CD4-positive, CD25-positive, alpha-beta regulatory T cell (primary cell): ENCODE measurements at regions not wholly inside any gene's neighbourhood (a gene's known extent, or its start where the extent isn't known, plus 50 kb on each side); places are given as distances from the start of the nearest gene placed in this dataset.
"Not testable (repeated sequence)": the region's sequence is repeated elsewhere in the genome, so short reads cannot be mapped to it uniquely, and the experiment has no call there.

Experiments
- ATAC-seq, 2 donors: fragments of 150-1000 bp; cut with Tn5 transposase; one replicate each; pipeline ENCODE4 v1.10.0; 2021; ENCODE audit warnings: low read depth in 2 of 2, moderate number of reproducible peaks in 2 of 2, moderate library complexity in 1 of 2
- DNase-seq, 3 donors: peaks; one replicate each; pipeline versions ENCODE4 v3.0.0 to v3.0.0-alpha.2; 2012 to 2022; ENCODE audit warnings: mixed read lengths in 1 of 3
- H3K27ac ChIP-seq: one replicate; pipeline ENCODE4 v1.7.0; 2013; ENCODE audit warnings: mild to moderate bottlenecking, low read length; ENCODE audit not compliant: insufficient read depth, poor library complexity, severe bottlenecking
- H3K27me3 ChIP-seq: one replicate; pipeline ENCODE4 v1.7.0; 2013; ENCODE audit warnings: low read length; ENCODE audit not compliant: control insufficient read depth, insufficient read depth
- H3K36me3 ChIP-seq: one replicate; pipeline ENCODE4 v1.7.0; 2013; ENCODE audit warnings: mild to moderate bottlenecking, low read length, moderate library complexity; ENCODE audit not compliant: control insufficient read depth, insufficient read depth
- H3K4me1 ChIP-seq: 2 replicates; pipeline ENCODE4 v1.7.0; 2013; ENCODE audit warnings: mild to moderate bottlenecking, low read length; ENCODE audit not compliant: insufficient read depth, control insufficient read depth, poor library complexity, severe bottlenecking
- H3K4me3 ChIP-seq: one replicate; pipeline ENCODE4 v1.7.0; 2013; ENCODE audit warnings: low read depth, mild to moderate bottlenecking, low read length, moderate library complexity
- H3K9me3 ChIP-seq, 2 experiments: 1 replicate in 1 of 2; 2 replicates in 1 of 2; pipeline ENCODE4 v1.7.0; 2013; ENCODE audit warnings: low read length in 2 of 2, mild to moderate bottlenecking in 1 of 2, moderate library complexity in 1 of 2; ENCODE audit not compliant: control insufficient read depth in 2 of 2
- H3K27ac Mint-ChIP-seq, 3 donors: one replicate each; pipeline ENCODE4 v1.8.0; 2020 to 2022; ENCODE audit warnings: mild to moderate bottlenecking in 3 of 3, mixed read lengths in 3 of 3, moderate library complexity in 2 of 3
- H3K27me3 Mint-ChIP-seq: one replicate; pipeline ENCODE4 v1.8.0; 2022; ENCODE audit warnings: mild to moderate bottlenecking, mixed read lengths
- H3K36me3 Mint-ChIP-seq: one replicate; pipeline ENCODE4 v1.8.0; 2020; ENCODE audit warnings: mixed read lengths
- H3K4me1 Mint-ChIP-seq, 4 donors: one replicate each; pipeline ENCODE4 v1.8.0; 2020 to 2022; ENCODE audit warnings: mixed read lengths in 4 of 4, mild to moderate bottlenecking in 1 of 4
- H3K4me3 Mint-ChIP-seq, 4 donors: one replicate each; pipeline ENCODE4 v1.8.0; 2020 to 2022; ENCODE audit warnings: mild to moderate bottlenecking in 4 of 4, mixed read lengths in 4 of 4, moderate library complexity in 3 of 4
- H3K9me3 Mint-ChIP-seq, 7 donors: one replicate each; pipeline ENCODE4 v1.8.0; 2020 to 2022; ENCODE audit warnings: mixed read lengths in 7 of 7, mild to moderate bottlenecking in 3 of 7, moderate library complexity in 2 of 7

- not testable (repeated sequence) for DNase-seq, H3K36me3 Mint-ChIP-seq, ATAC-seq, H3K27me3 ChIP-seq, H3K4me3 Mint-ChIP-seq, H3K4me1 ChIP-seq, H3K36me3 ChIP-seq, H3K27me3 Mint-ChIP-seq, H3K4me1 Mint-ChIP-seq, H3K27ac Mint-ChIP-seq, H3K4me3 ChIP-seq, H3K27ac ChIP-seq
- H3K9me3 ChIP-seq, result peaks cover 0 to 23% of the 10 kb centered on the region in 2 experiments
- H3K9me3 Mint-ChIP-seq, result peaks cover 4 to 39% (median 8%) of the 10 kb centered on the region in 7 donors
Observed at GRCh38 chr9:65414249-65414648, 129.2 kb upstream of the FOXD4L5 start.

- H3K36me3 ChIP-seq, H3K4me3 ChIP-seq, H3K27me3 Mint-ChIP-seq, H3K27ac ChIP-seq, H3K4me1 ChIP-seq, H3K27me3 ChIP-seq, H3K27ac Mint-ChIP-seq, H3K4me1 Mint-ChIP-seq, DNase-seq, ATAC-seq, H3K36me3 Mint-ChIP-seq, H3K4me3 Mint-ChIP-seq: not testable (repeated sequence)
- peaks cover 0 to 23% of the 10 kb centered on the region in 2 experiments for H3K9me3 ChIP-seq
- peaks cover 4 to 36% (median 8%) of the 10 kb centered on the region in 7 donors for H3K9me3 Mint-ChIP-seq
Observed at GRCh38 chr9:65413371-65413770, 128.4 kb upstream of the FOXD4L5 start.

- H3K36me3 ChIP-seq, result no peaks in the 10 kb centered on the region
- Mint-ChIP-seq H3K4me3 (no peak overlapping the region), H3K9me3 (peaks cover 6 to 42% (median 10%) of the 10 kb centered on the region in 7 donors), H3K27me3 (no peaks in the 10 kb centered on the region), H3K4me1 (no peaks in the 10 kb centered on the region), H3K36me3 (no peaks in the 10 kb centered on the region), H3K27ac (no peak overlapping the region)
- no peak overlapping the region for H3K27ac ChIP-seq
- peaks cover 3 to 23% of the 10 kb centered on the region in 2 experiments for H3K9me3 ChIP-seq
- DNase-seq (no peak), ATAC-seq (no peak)
- no peaks in the 10 kb centered on the region for H3K27me3 ChIP-seq
- no peaks in the 10 kb centered on the region for H3K4me1 ChIP-seq
- no peak overlapping the region for H3K4me3 ChIP-seq
Observed at GRCh38 chr9:65411901-65412300, 126.9 kb upstream of the FOXD4L5 start.

- H3K27ac Mint-ChIP-seq, result no peak overlapping the region
- H3K9me3 Mint-ChIP-seq, result peaks cover 6 to 42% (median 10%) of the 10 kb centered on the region in 7 donors
- no peak overlapping the region for H3K4me3 Mint-ChIP-seq
- H3K27me3 Mint-ChIP-seq, result no peaks in the 10 kb centered on the region
- DNase-seq (no peak), ATAC-seq (no peak)
- H3K36me3 ChIP-seq, result no peaks in the 10 kb centered on the region
- no peak overlapping the region for H3K27ac ChIP-seq
- no peaks in the 10 kb centered on the region for H3K27me3 ChIP-seq
- H3K4me1 Mint-ChIP-seq, result no peaks in the 10 kb centered on the region
- no peak overlapping the region for H3K4me3 ChIP-seq
- H3K9me3 ChIP-seq, result peaks cover 3 to 23% of the 10 kb centered on the region in 2 experiments
- H3K36me3 Mint-ChIP-seq, result no peaks in the 10 kb centered on the region
- H3K4me1 ChIP-seq, result no peaks in the 10 kb centered on the region
Observed at GRCh38 chr9:65411336-65411735, 126.3 kb upstream of the FOXD4L5 start.

GRCh38 chr9:65410926-65411325, 125.9 kb upstream of the FOXD4L5 start:
- ATAC-seq (no peak), DNase-seq (no peak)
- Histone ChIP-seq H3K36me3 (no peaks in the 10 kb centered on the region), H3K9me3 (peaks cover 3 to 23% of the 10 kb centered on the region in 2 experiments), H3K4me1 (no peaks in the 10 kb centered on the region), H3K27ac (no peak overlapping the region), H3K27me3 (no peaks in the 10 kb centered on the region), H3K4me3 (no peak overlapping the region)
- Mint-ChIP-seq H3K9me3 (peaks cover 6 to 45% (median 14%) of the 10 kb centered on the region in 7 donors), H3K4me3 (no peak overlapping the region), H3K27me3 (no peaks in the 10 kb centered on the region), H3K4me1 (no peaks in the 10 kb centered on the region), H3K36me3 (no peaks in the 10 kb centered on the region), H3K27ac (no peak overlapping the region)

GRCh38 chr9:65409471-65409980, 124.5 kb upstream of the FOXD4L5 start:
- peaks cover 3 to 44% (median 8%) of the 10 kb centered on the region in 7 donors for H3K9me3 Mint-ChIP-seq
- no peak overlapping the region for H3K27ac ChIP-seq
- H3K27ac Mint-ChIP-seq, result no peak overlapping the region
- no peak overlapping the region for H3K4me3 ChIP-seq
- H3K36me3 ChIP-seq, result no peaks in the 10 kb centered on the region
- H3K4me1 Mint-ChIP-seq, result no peaks in the 10 kb centered on the region
- no peak overlapping the region for H3K4me3 Mint-ChIP-seq
- no peak for ATAC-seq
- no peaks in the 10 kb centered on the region for H3K36me3 Mint-ChIP-seq
- H3K9me3 ChIP-seq, result peaks cover 3 to 23% of the 10 kb centered on the region in 2 experiments
- no peaks in the 10 kb centered on the region for H3K27me3 ChIP-seq
- H3K27me3 Mint-ChIP-seq, result no peaks in the 10 kb centered on the region
- DNase-seq, result no peak
- no peaks in the 10 kb centered on the region for H3K4me1 ChIP-seq

GRCh38 chr9:65408806-65409205, 123.8 kb upstream of the FOXD4L5 start:
- H3K4me1 ChIP-seq, H3K36me3 Mint-ChIP-seq, H3K27ac Mint-ChIP-seq, H3K27me3 Mint-ChIP-seq, H3K4me3 ChIP-seq, H3K36me3 ChIP-seq, H3K4me1 Mint-ChIP-seq, ATAC-seq, H3K4me3 Mint-ChIP-seq, H3K27me3 ChIP-seq, H3K27ac ChIP-seq, DNase-seq: not testable (repeated sequence)
- H3K9me3 Mint-ChIP-seq, result peaks cover 2 to 42% (median 7%) of the 10 kb centered on the region in 7 donors
- H3K9me3 ChIP-seq, result peaks cover 3 to 23% of the 10 kb centered on the region in 2 experiments

- H3K4me3 ChIP-seq, H3K36me3 ChIP-seq, ATAC-seq, H3K27me3 Mint-ChIP-seq, H3K4me1 Mint-ChIP-seq, DNase-seq, H3K4me1 ChIP-seq, H3K27me3 ChIP-seq, H3K27ac Mint-ChIP-seq, H3K4me3 Mint-ChIP-seq, H3K27ac ChIP-seq, H3K36me3 Mint-ChIP-seq: not testable (repeated sequence)
- H3K9me3 Mint-ChIP-seq, result peaks cover 2 to 38% (median 7%) of the 10 kb centered on the region in 7 donors
- peaks cover 3 to 21% of the 10 kb centered on the region in 2 experiments for H3K9me3 ChIP-seq
Observed at GRCh38 chr9:65406625-65407024, 121.6 kb upstream of the FOXD4L5 start.
